ENCODE measurements at regions not wholly inside any gene's neighbourhood (a gene's known extent, or its start where the extent isn't known, plus 50 kb on each side); places are given as distances from the start of the nearest gene placed in this dataset.

- no peak for TF ChIP-seq CTCF (IDR thresholded peaks at IDR 0.05)
- no peak for TF ChIP-seq ZFX (IDR thresholded peaks at IDR 0.05; ENCODE audit: borderline replicate concordance)
Measured at GRCh38 chr5:27103486-27103885, 65.1 kb upstream of the CDH9 start.
